IMR-90 (cell line): ENCODE measurements at regions not wholly inside any gene's neighbourhood (a gene's known extent, or its start where the extent isn't known, plus 50 kb on each side); places are given as distances from the start of the nearest gene placed in this dataset.
A peak's percentile ranks its signal among the peaks of the same experiment; 100 is the strongest.

Experiments used
- ATAC-seq: fragments of 200-7000 bp; cut with Tn5 transposase; 2 replicates; pipeline ENCODE4 v1.9.1; 2020; ENCODE audit warnings: low read depth, mild to moderate bottlenecking, moderate library complexity
- BruUV-seq: library from RNA; stranded (reverse); fragments of 400-500 nt; replicated peaks from 2 replicates; lab custom pipeline; 2021; lab: Mats Ljungman, UMichigan
- CTCF ChIA-PET: fragments of 300-600 bp; formaldehyde crosslinking; extraction: SDS; loops from one replicate; lab custom pipeline; 2021; ENCODE audit warnings: antibody characterized with exemption; lab: Yijun Ruan, JAX
- POLR2A ChIA-PET: fragments of 300-600 bp; sonication (Branson Sonifier 250); formaldehyde crosslinking; loops from one replicate; lab custom pipeline; 2022; ENCODE audit warnings: antibody characterized with exemption; ENCODE audit not compliant: unreplicated experiment; lab: Charles Lee
- DNase-seq: peaks from one replicate; pipeline ENCODE4 v3.0.0; 2013
- H2AFZ ChIP-seq: replicated peaks from 2 replicates; pipeline ENCODE3; 2013; ENCODE audit warnings: low read length, mild to moderate bottlenecking; ENCODE audit not compliant: poor library complexity
- H2AK5ac ChIP-seq: 2 replicates; pipeline ENCODE4 v1.6.1; 2013; ENCODE audit warnings: low read depth, low read length, inconsistent platforms
- H2AK9ac ChIP-seq: replicated peaks from 2 replicates; pipeline ENCODE3; 2013; ENCODE audit warnings: mild to moderate bottlenecking, low read depth, low read length, moderate library complexity; ENCODE audit not compliant: poor library complexity
- H2BK120ac ChIP-seq: 2 replicates; pipeline ENCODE4 v1.6.1; 2013; ENCODE audit warnings: low read depth, low read length, inconsistent platforms
- H2BK15ac ChIP-seq: 3 replicates; pipeline ENCODE4 v1.6.1; 2013; ENCODE audit warnings: low read depth, low read length, inconsistent platforms
- H2BK20ac ChIP-seq: 2 replicates; pipeline ENCODE4 v1.6.1; 2013; ENCODE audit warnings: low read depth, mild to moderate bottlenecking, inconsistent platforms, low read length, moderate library complexity
- H2BK5ac ChIP-seq: 2 replicates; pipeline ENCODE4 v1.6.1; 2013; ENCODE audit warnings: mild to moderate bottlenecking, low read depth, low read length, inconsistent platforms; ENCODE audit not compliant: poor library complexity, severe bottlenecking
- H3K14ac ChIP-seq: replicated peaks from 2 replicates; pipeline ENCODE4 v1.6.1; 2013; ENCODE audit warnings: low read depth, low read length, inconsistent platforms
- H3K18ac ChIP-seq: 2 replicates; pipeline ENCODE4 v1.6.1; 2013; ENCODE audit warnings: low read depth, low read length, control low read depth
- H3K23ac ChIP-seq: 2 replicates; pipeline ENCODE4 v1.6.1; 2013; ENCODE audit warnings: low read depth, low read length, inconsistent platforms
- H3K27ac ChIP-seq: 2 replicates; pipeline ENCODE4 v1.5.1; 2013; ENCODE audit warnings: mild to moderate bottlenecking, control low read depth, low read length; ENCODE audit not compliant: insufficient read depth
- H3K27me3 ChIP-seq: 2 replicates; pipeline ENCODE4 v1.6.1; 2013; ENCODE audit warnings: low read length; ENCODE audit not compliant: control insufficient read depth, insufficient read depth
- H3K36me3 ChIP-seq: 2 replicates; pipeline ENCODE4 v1.6.1; 2013; ENCODE audit warnings: low read length, mixed read lengths; ENCODE audit not compliant: control insufficient read depth, insufficient read depth
- H3K4ac ChIP-seq: 2 replicates; pipeline ENCODE4 v1.6.1; 2013; ENCODE audit warnings: low read depth, low read length, inconsistent platforms
- H3K4me1 ChIP-seq: 2 replicates; pipeline ENCODE4 v1.6.1; 2013; ENCODE audit warnings: low read length, mixed read lengths; ENCODE audit not compliant: control insufficient read depth, insufficient read depth
- H3K4me2 ChIP-seq: 2 replicates; pipeline ENCODE4 v1.6.1; 2013; ENCODE audit warnings: low read depth, mild to moderate bottlenecking, control low read depth, low read length, moderate library complexity
- H3K4me3 ChIP-seq: 2 replicates; pipeline ENCODE4 v1.5.1; 2013; ENCODE audit warnings: low read depth, mild to moderate bottlenecking, control low read depth, low read length, moderate library complexity; ENCODE audit not compliant: insufficient read depth
- H3K56ac ChIP-seq: 2 replicates; pipeline ENCODE4 v1.6.1; 2013; ENCODE audit warnings: low read length, inconsistent platforms; ENCODE audit not compliant: insufficient read depth; ENCODE audit errors: extremely low read depth
- H3K79me1 ChIP-seq, 2 experiments: 2 replicates each; pipeline ENCODE4 v1.6.1; 2013; ENCODE audit warnings: low read length in 2 of 2, inconsistent platforms in 1 of 2, low read depth in 1 of 2
- H3K9ac ChIP-seq: 2 replicates; pipeline ENCODE4 v1.6.1; 2013; ENCODE audit warnings: low read depth, low read length, control low read depth
- H3K9me1 ChIP-seq: 2 replicates; pipeline ENCODE4 v1.6.1; 2013; ENCODE audit warnings: low read length, inconsistent platforms; ENCODE audit not compliant: insufficient read depth
- H3K9me3 ChIP-seq: 2 replicates; pipeline ENCODE4 v1.6.1; 2013; ENCODE audit warnings: low read length; ENCODE audit not compliant: control insufficient read depth, insufficient read depth
- H4K20me1 ChIP-seq: 2 replicates; pipeline ENCODE4 v1.6.1; 2013; ENCODE audit warnings: low read length, inconsistent platforms; ENCODE audit not compliant: insufficient read depth
- H4K5ac ChIP-seq: 2 replicates; pipeline ENCODE4 v1.6.1; 2013; ENCODE audit warnings: mild to moderate bottlenecking, low read depth, low read length, control low read depth
- H4K8ac ChIP-seq, 2 experiments: 2 replicates each; pipeline ENCODE4 v1.6.1; 2013; ENCODE audit warnings: low read depth in 2 of 2, low read length in 2 of 2, control low read depth in 1 of 2, inconsistent platforms in 1 of 2
- H4K91ac ChIP-seq: 2 replicates; pipeline ENCODE4 v1.6.1; 2013; ENCODE audit warnings: low read depth, low read length, inconsistent platforms; ENCODE audit not compliant: insufficient read depth
- BHLHE40 ChIP-seq: fragments of 150-350 bp; IDR thresholded peaks from 2 replicates; pipeline ENCODE4 v1.6.1; 2016; ENCODE audit warnings: mild to moderate bottlenecking, low read depth, low read length
- CEBPB ChIP-seq: IDR thresholded peaks from 2 replicates; pipeline ENCODE4 v1.6.1; 2012; ENCODE audit warnings: low read depth, low read length, improper control_type of control experiment
- CHD1 ChIP-seq: IDR thresholded peaks from 2 replicates; pipeline ENCODE4 v1.6.1; 2012; ENCODE audit warnings: low read depth, low read length, improper control_type of control experiment
- ELK1 ChIP-seq: fragments of 150-350 bp; IDR thresholded peaks from 2 replicates; pipeline ENCODE4 v1.6.1; 2016; ENCODE audit warnings: low read depth, mild to moderate bottlenecking, low read length, moderate library complexity, borderline replicate concordance
- FOS ChIP-seq: fragments of 150-350 bp; IDR thresholded peaks from 2 replicates; pipeline ENCODE4 v1.6.1; 2016; ENCODE audit warnings: low read depth, low read length
- MAFK ChIP-seq: IDR thresholded peaks from 2 replicates; pipeline ENCODE4 v1.6.1; 2012; ENCODE audit warnings: low read depth, low read length, improper control_type of control experiment
- MAZ ChIP-seq: IDR thresholded peaks from 2 replicates; pipeline ENCODE4 v1.6.1; 2012; ENCODE audit warnings: low read depth, mild to moderate bottlenecking, low read length, improper control_type of control experiment, moderate library complexity, borderline replicate concordance
- NFE2L2 ChIP-seq: fragments of 150-350 bp; IDR thresholded peaks from 2 replicates; pipeline ENCODE4 v1.6.1; 2016; ENCODE audit warnings: low read depth, mild to moderate bottlenecking, low read length
- POLR2A ChIP-seq: IDR thresholded peaks from 2 replicates; pipeline ENCODE4 v1.6.1; 2012; ENCODE audit warnings: mild to moderate bottlenecking, low read depth, low read length
- RCOR1 ChIP-seq: IDR thresholded peaks from 2 replicates; pipeline ENCODE4 v1.6.1; 2012; ENCODE audit warnings: mild to moderate bottlenecking, low read length, improper control_type of control experiment; ENCODE audit not compliant: insufficient replicate concordance
- SMC3 ChIP-seq: fragments of 150-350 bp; IDR thresholded peaks from 2 replicates; pipeline ENCODE4 v1.6.1; 2016; ENCODE audit warnings: low read depth, mild to moderate bottlenecking, antibody characterized with exemption, low read length, moderate library complexity
- WGBS, 2 experiments: methylation state at CpG; one replicate each; pipeline versions ENCODE4 v1.1.5 to v1.1.7; 2013; ENCODE audit warnings: missing lambda C conversion rate in 2 of 2; ENCODE audit not compliant: insufficient read length in 1 of 2; ENCODE audit errors: extremely low coverage in 2 of 2; 5-methylcytosine and 5-hydroxymethylcytosine counted together
- dilution Hi-C: fragments of 300-500 bp; cut with HindIII; formaldehyde crosslinking; loops from one replicate; pipeline ENCODE4 v1.14.3; 2018; ENCODE audit warnings: low sequenced_read_pairs; ENCODE audit not compliant: unreplicated experiment
- in situ Hi-C: fragments of 300-500 bp; cut with MboI; formaldehyde crosslinking; loops from 3 replicates; pipeline ENCODE4 v1.14.3; 2019; ENCODE audit warnings: low sequenced_read_pairs, inconsistent platforms, mixed read lengths
- intact Hi-C: fragments of 100-400 bp; cut with micrococcal nuclease; formaldehyde crosslinking; loops from 2 replicates; pipeline ENCODE4 v1.10.0; 2022
- TF ChIP-seq, protein P1 (sequence below): conservative IDR thresholded peaks from 2 replicates; pipeline ENCODE4 v1.5.1; 2012; ENCODE audit warnings: mild to moderate bottlenecking, low read depth, low read length, improper control_type of control experiment

- peak overlapping the region; percentile 48; the same call in 1 of the 2 replicates for H3K18ac ChIP-seq
- H3K27me3 ChIP-seq, result no peaks in the 10 kb centered on the region
- H4K91ac ChIP-seq, result peak overlapping the region; percentile 63
- dilution Hi-C loops, result no loop called here
- DNase-seq (peak; percentile 100), ATAC-seq (peak; percentile 98)
- in situ Hi-C loops, result no loop called here
- no peak overlapping the region for H3K9ac ChIP-seq
- no peaks in the 10 kb centered on the region for H3K36me3 ChIP-seq
- ChIA-PET CTCF (interaction anchor here (0.6 to 1.2 kb wide), 6 partner anchors 14 to 799 kb away, joined by 3 to 4 read pairs (median 3); no protein-coding TSS in a partner anchor), POLR2A (no interaction called here)
- H2BK120ac ChIP-seq, result peak overlapping the region; percentile 97
- WGBS, 2 experiments, result no CpG with 5 or more reads among the region's 5 CpGs
- peak overlapping the region; percentile 68; the same call in 1 of the 2 replicates for H3K4me2 ChIP-seq
- H3K79me1 ChIP-seq, result peaks cover 0 to 6% of the 10 kb centered on the region in 2 experiments; a peak in 3 of 4 replicates
- H2AFZ ChIP-seq, result no peak overlapping the region
- intact Hi-C loops, result loop anchor here (2.0 to 10.0 kb wide), 2 partner anchors 73 to 179 kb away; partner anchors contain the start of gene ZNF281
- H4K5ac ChIP-seq, result peak overlapping the region; percentile 72; the same call in 1 of the 2 replicates
- BruUV-seq, result no TSS peak
- no peaks in the 10 kb centered on the region for H3K9me3 ChIP-seq
- peak overlapping the region; percentile 96 for H2BK20ac ChIP-seq
- H2AK9ac ChIP-seq, result no peak overlapping the region
- H3K27ac ChIP-seq, result peak overlapping the region; percentile 31
- H3K4ac ChIP-seq, result peak overlapping the region; percentile 87
- no peak overlapping the region for H3K4me3 ChIP-seq
- peaks cover 5% of the 10 kb centered on the region; the same call in 1 of the 2 replicates for H3K9me1 ChIP-seq
- H2BK15ac ChIP-seq, result peak overlapping the region; percentile 92
- H3K4me1 ChIP-seq, result peaks cover 15% of the 10 kb centered on the region
- no peaks in the 10 kb centered on the region for H4K20me1 ChIP-seq
- peak overlapping the region; percentile 89 for H2BK5ac ChIP-seq
- H3K56ac ChIP-seq, result no peak overlapping the region
- TF ChIP-seq MAZ (peak; percentile 71; the same call in 1 of the 2 replicates), MAFK (no peak), POLR2A (no peak), CHD1 (no peak), BHLHE40 (peak; percentile 46; the same call in 1 of the 2 replicates), ELK1 (no peak), NFE2L2 (no peak), RCOR1 (no peak), FOS (peak; percentile 98), CEBPB (peak; percentile 24; the same call in 1 of the 2 replicates), SMC3 (peak; percentile 21; the same call in 1 of the 2 replicates)
- TF ChIP-seq, protein P1, sequence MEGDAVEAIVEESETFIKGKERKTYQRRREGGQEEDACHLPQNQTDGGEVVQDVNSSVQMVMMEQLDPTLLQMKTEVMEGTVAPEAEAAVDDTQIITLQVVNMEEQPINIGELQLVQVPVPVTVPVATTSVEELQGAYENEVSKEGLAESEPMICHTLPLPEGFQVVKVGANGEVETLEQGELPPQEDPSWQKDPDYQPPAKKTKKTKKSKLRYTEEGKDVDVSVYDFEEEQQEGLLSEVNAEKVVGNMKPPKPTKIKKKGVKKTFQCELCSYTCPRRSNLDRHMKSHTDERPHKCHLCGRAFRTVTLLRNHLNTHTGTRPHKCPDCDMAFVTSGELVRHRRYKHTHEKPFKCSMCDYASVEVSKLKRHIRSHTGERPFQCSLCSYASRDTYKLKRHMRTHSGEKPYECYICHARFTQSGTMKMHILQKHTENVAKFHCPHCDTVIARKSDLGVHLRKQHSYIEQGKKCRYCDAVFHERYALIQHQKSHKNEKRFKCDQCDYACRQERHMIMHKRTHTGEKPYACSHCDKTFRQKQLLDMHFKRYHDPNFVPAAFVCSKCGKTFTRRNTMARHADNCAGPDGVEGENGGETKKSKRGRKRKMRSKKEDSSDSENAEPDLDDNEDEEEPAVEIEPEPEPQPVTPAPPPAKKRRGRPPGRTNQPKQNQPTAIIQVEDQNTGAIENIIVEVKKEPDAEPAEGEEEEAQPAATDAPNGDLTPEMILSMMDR, result 0 out of 2 replicates have a peak, but pooled peaks have one; percentile 12
- H3K14ac ChIP-seq, result peak overlapping the region; percentile 34; the same call in 1 of the 2 replicates
- H3K23ac ChIP-seq, result no peak overlapping the region; the same call in 1 of the 2 replicates
- peak overlapping the region; percentile 69 for H2AK5ac ChIP-seq
- H4K8ac ChIP-seq, result peak overlapping the region; percentile 2 to 9; a peak in 3 of 4 replicates
Observed at GRCh38 chr1:200483491-200484143, 73.8 kb upstream of the ZNF281 start.
